ACC112 (cell line): ENCODE measurements at regions not wholly inside any gene's neighbourhood (a gene's known extent, or its start where the extent isn't known, plus 50 kb on each side); places are given as distances from the start of the nearest gene placed in this dataset.

ENCODE experiments used
- H2AFZ ChIP-seq: fragments of 200-600 bp; sonication (generic); one replicate; pipeline ENCODE4 v1.6.0; 2017; ENCODE audit warnings: antibody characterized with exemption, low read length; ENCODE audit not compliant: unreplicated experiment
- H3K27ac ChIP-seq: fragments of 200-600 bp; sonication (generic); 2 replicates; pipeline ENCODE4 v1.5.1; 2014; ENCODE audit warnings: low read depth, mild to moderate bottlenecking, antibody characterized with exemption, low read length, moderate library complexity
- H3K27me3 ChIP-seq: fragments of 200-600 bp; sonication (generic); 2 replicates; pipeline ENCODE4 v1.6.1; 2014; ENCODE audit warnings: mild to moderate bottlenecking, antibody characterized with exemption, low read length, moderate library complexity, mixed read lengths; ENCODE audit not compliant: insufficient read depth
- H3K36me3 ChIP-seq: fragments of 200-600 bp; sonication (generic); 2 replicates; pipeline ENCODE4 v1.6.1; 2016; ENCODE audit warnings: mild to moderate bottlenecking, antibody characterized with exemption, low read length, moderate library complexity, mixed read lengths; ENCODE audit not compliant: insufficient read depth
- H3K4me1 ChIP-seq: fragments of 200-600 bp; sonication (generic); one replicate; pipeline ENCODE4 v1.6.1; 2016; ENCODE audit warnings: low read length, mixed read lengths; ENCODE audit not compliant: insufficient read depth, unreplicated experiment, control insufficient read depth
- H3K4me3 ChIP-seq: fragments of 200-600 bp; sonication (generic); 2 replicates; pipeline ENCODE4 v1.5.1; 2014; ENCODE audit warnings: mild to moderate bottlenecking, low read depth, low read length
- H3K79me2 ChIP-seq: fragments of 200-600 bp; sonication (generic); one replicate; pipeline ENCODE4 v1.6.0; 2016; ENCODE audit warnings: low read length; ENCODE audit not compliant: control insufficient read depth, unreplicated experiment, insufficient read depth

GRCh38 chr12:91805031-91805430, 340.6 kb downstream of the BTG1 start:
- no peak overlapping the region for H3K27ac ChIP-seq
- no peaks in the 10 kb centered on the region for H3K36me3 ChIP-seq
- H3K79me2 ChIP-seq: no peaks in the 10 kb centered on the region
- no peaks in the 10 kb centered on the region for H3K4me1 ChIP-seq
- no peaks in the 10 kb centered on the region for H3K27me3 ChIP-seq
- no peak overlapping the region for H2AFZ ChIP-seq
- H3K4me3 ChIP-seq: no peak overlapping the region

DNA sequence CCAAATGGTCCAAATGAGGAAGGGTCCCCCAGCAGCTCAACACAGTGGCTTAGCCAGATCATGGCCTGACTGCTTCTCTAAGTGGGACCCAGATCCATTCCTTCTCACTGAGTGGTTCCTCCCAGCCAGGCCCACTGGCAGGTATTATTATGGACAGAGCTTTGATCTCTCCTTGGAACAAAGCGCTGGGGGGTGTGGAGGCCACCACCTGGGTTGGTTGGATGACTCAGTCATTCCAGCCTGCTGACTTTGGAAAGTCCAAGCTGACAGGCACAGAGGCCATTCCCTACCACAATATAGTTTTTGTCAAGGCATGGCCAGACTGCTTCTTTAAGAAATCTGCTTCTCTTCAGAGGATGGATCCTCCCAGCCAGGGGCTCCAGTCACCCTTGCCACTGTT, 341.1 kb downstream of the BTG1 start:
- H3K4me1 ChIP-seq: no peaks in the 10 kb centered on the region
- no peaks in the 10 kb centered on the region for H3K27me3 ChIP-seq
- no peaks in the 10 kb centered on the region for H3K36me3 ChIP-seq
- H3K4me3 ChIP-seq: no peak overlapping the region
- H3K27ac ChIP-seq: no peak overlapping the region
- H3K79me2 ChIP-seq: no peaks in the 10 kb centered on the region
- H2AFZ ChIP-seq: no peak overlapping the region

- Histone ChIP-seq H3K27me3 (no peaks in the 10 kb centered on the region), H3K4me1 (no peaks in the 10 kb centered on the region), H3K27ac (no peak overlapping the region), H3K79me2 (no peaks in the 10 kb centered on the region), H2AFZ (no peak overlapping the region), H3K4me3 (no peak overlapping the region), H3K36me3 (no peaks in the 10 kb centered on the region)
Measured at GRCh38 chr12:91801048-91801447, 344.6 kb downstream of the BTG1 start.

- no peaks in the 10 kb centered on the region for H3K79me2 ChIP-seq
- no peaks in the 10 kb centered on the region for H3K4me1 ChIP-seq
- H2AFZ ChIP-seq: no peak overlapping the region
- no peak overlapping the region for H3K4me3 ChIP-seq
- no peak overlapping the region for H3K27ac ChIP-seq
- H3K36me3 ChIP-seq: no peaks in the 10 kb centered on the region
- no peaks in the 10 kb centered on the region for H3K27me3 ChIP-seq
Measured at GRCh38 chr12:91793676-91794075, 352.0 kb downstream of the BTG1 start.

- Histone ChIP-seq H3K27ac (no peak overlapping the region), H3K79me2 (no peaks in the 10 kb centered on the region), H3K36me3 (no peaks in the 10 kb centered on the region), H3K4me3 (no peak overlapping the region), H3K4me1 (no peaks in the 10 kb centered on the region), H3K27me3 (no peaks in the 10 kb centered on the region), H2AFZ (no peak overlapping the region)
Measured at GRCh38 chr12:91792597-91792996, 353.0 kb downstream of the BTG1 start.

GRCh38 chr12:91786499-91787272, 359.0 kb downstream of the BTG1 start:
- H3K79me2 ChIP-seq: no peaks in the 10 kb centered on the region
- H3K27ac ChIP-seq: no peak overlapping the region
- no peaks in the 10 kb centered on the region for H3K36me3 ChIP-seq
- no peak overlapping the region for H3K4me3 ChIP-seq
- no peaks in the 10 kb centered on the region for H3K4me1 ChIP-seq
- no peaks in the 10 kb centered on the region for H3K27me3 ChIP-seq
- H2AFZ ChIP-seq: no peak overlapping the region

DNA sequence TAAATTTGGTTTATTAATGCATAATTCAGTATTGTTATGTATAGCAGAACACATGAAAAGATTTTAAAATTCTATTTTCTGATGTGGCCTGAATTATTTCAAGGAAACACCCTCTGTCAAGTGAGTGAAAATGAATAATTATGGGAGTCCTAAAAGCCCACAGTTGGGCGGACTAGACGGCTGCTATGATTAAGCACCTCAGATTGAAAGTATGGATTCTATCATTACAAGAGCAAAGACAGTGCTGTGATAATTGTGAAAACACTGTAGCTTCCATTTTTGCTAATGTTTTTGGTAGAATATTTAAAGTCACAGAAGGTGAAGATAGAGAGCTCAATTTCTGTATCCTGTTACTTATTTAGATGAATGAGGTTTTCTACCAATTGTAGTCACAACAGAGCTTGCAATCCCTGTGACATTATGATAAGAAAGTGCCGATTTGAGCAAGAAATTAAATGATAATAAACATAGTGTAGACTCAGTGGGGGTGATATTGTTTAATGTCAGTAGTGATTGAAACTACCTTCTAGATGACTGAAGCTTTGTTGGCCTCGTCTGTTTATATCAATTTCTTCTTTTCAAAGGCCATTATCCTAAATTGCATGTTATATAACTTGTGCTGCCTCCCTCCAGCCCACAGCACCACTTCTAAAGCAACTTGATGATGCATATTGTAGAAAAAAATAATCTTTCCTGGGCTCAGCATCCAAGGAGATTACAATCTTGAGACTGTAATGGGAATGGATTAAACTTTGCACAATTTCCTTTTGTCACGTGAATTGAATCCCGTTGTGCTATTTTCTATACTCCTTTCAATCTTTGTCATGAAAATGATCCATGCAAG, 359.8 kb downstream of the BTG1 start:
- no peak overlapping the region for H3K4me3 ChIP-seq
- no peak overlapping the region for H3K27ac ChIP-seq
- H3K4me1 ChIP-seq: no peaks in the 10 kb centered on the region
- H3K27me3 ChIP-seq: no peaks in the 10 kb centered on the region
- no peak overlapping the region for H2AFZ ChIP-seq
- H3K36me3 ChIP-seq: no peaks in the 10 kb centered on the region
- H3K79me2 ChIP-seq: no peaks in the 10 kb centered on the region

GRCh38 chr12:91781114-91781513, 364.5 kb downstream of the BTG1 start:
- peaks cover 24% of the 10 kb centered on the region for H3K4me1 ChIP-seq
- H3K79me2 ChIP-seq: no peaks in the 10 kb centered on the region
- no peak overlapping the region for H3K27ac ChIP-seq
- no peaks in the 10 kb centered on the region for H3K36me3 ChIP-seq
- H3K27me3 ChIP-seq: no peaks in the 10 kb centered on the region
- H2AFZ ChIP-seq: no peak overlapping the region
- H3K4me3 ChIP-seq: no peak overlapping the region

- H3K27me3 ChIP-seq: no peaks in the 10 kb centered on the region
- H3K79me2 ChIP-seq: no peaks in the 10 kb centered on the region
- peak overlapping the region; percentile 78 for H3K27ac ChIP-seq
- no peaks in the 10 kb centered on the region for H3K36me3 ChIP-seq
- H3K4me3 ChIP-seq: peak overlapping the region; percentile 51
- H2AFZ ChIP-seq: peak overlapping the region; percentile 38
- H3K4me1 ChIP-seq: peaks cover 33% of the 10 kb centered on the region
Measured at GRCh38 chr12:91778938-91779400, 366.7 kb downstream of the BTG1 start.

DNA sequence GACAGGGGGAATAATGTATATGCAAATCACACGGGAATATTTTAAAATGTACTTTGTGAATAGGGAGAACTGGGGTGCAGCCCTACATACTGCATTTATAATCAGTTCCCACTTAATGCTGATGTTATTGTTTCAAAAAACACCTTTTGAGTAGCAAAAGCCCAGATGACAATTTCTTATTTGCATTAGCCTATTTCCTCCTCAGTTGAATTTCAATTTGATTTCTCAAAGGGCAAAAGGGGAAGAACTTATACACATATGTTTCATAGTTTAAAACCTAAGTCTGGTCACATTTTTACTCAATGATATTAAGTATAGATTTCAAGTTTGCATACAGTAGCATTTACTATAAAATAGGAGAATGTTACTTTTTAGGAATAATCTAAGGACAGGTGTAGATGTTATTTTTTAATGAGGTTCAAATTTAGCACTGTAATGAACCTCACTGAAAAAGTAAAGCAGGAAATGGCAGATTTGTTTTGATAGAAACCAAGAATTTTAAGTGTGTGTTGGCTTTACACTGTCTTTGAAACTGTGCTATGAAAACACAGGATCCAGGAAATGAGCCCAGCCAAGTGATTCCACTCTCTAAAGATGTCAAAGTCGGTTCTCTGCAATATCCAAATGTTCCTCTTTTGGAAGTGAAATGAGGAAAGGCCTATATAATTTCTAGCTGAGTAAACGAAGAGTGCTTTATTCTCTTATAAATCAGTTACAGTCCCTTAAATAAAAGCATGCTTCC, 367.4 kb downstream of the BTG1 start:
- Histone ChIP-seq H3K36me3 (no peaks in the 10 kb centered on the region), H3K27me3 (no peaks in the 10 kb centered on the region), H3K79me2 (no peaks in the 10 kb centered on the region), H3K4me3 (peak overlapping the region; percentile 28), H2AFZ (peak overlapping the region; percentile 38), H3K4me1 (peaks cover 40% of the 10 kb centered on the region), H3K27ac (peak overlapping the region; percentile 78)
